ENCODE measurements at regions not wholly inside any gene's neighbourhood (a gene's known extent, or its start where the extent isn't known, plus 50 kb on each side); places are given as distances from the start of the nearest gene placed in this dataset.

- Histone ChIP-seq H3K9me3 (no peaks in the 10 kb centered on the region), H3K4me3 (no peak overlapping the region), H3K27ac (no peak overlapping the region), H3K36me3 (no peaks in the 10 kb centered on the region), H3K4me1 (no peaks in the 10 kb centered on the region), H3K27me3 (no peaks in the 10 kb centered on the region)
- TF ChIP-seq EP300 (IDR thresholded peaks at IDR 0.05; ENCODE audit: low read depth) (no peak), POLR2A (IDR thresholded peaks at IDR 0.05) (no peak)
- WGBS, 2 donors (ENCODE audit: low coverage in 1 of 2): 85 to 91% methylated on average over 4 of the region's 4 CpGs
- no peak for DNase-seq
- intact Hi-C loops (cut with DNase I; ENCODE audit: low total_unique reads): no loop called here
- in situ Hi-C loops (cut with MboI; ENCODE audit: low pct_ligation_motif_present in 1 of 4, low pct_unique_long_range_greater_than_20kb in 1 of 4, low sequenced_read_pairs in 3 of 4): no loop called here
These were observed 356.9 kb downstream of the DEPDC1B start for GRCh38 chr5:60343102-60343501.

DNA sequence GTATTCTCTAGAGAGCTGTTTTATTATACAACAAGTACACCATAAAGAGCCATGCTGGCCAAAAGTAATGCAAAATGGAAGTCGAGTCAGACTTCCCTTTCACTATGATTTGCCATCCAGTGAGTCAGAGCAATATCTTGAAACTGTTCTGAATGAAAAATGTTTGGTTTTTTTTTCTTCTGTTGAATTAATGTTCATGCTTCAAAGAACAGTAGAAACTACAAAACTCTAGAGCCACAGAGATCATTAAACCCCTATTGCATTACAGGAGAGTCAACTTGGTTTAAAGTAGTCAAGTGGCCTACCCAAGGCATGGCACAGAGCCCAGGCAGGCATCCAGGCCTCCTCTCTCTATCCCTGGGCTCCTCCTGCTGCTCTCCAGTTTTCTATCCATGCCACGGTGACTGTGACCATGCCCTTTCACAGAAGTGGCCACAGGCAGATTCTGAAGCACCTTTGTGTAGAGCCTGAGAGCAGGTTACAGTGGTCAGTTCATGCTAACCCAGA is 358.9 kb downstream of the DEPDC1B start:
- Histone ChIP-seq H3K4me1 (no peaks in the 10 kb centered on the region), H3K27me3 (no peaks in the 10 kb centered on the region), H3K4me3 (no peak overlapping the region), H3K36me3 (no peaks in the 10 kb centered on the region), H3K9me3 (no peaks in the 10 kb centered on the region), H3K27ac (no peak overlapping the region)
- WGBS, 2 donors (ENCODE audit: low coverage in 1 of 2): 64% methylated on average over 2 of the region's 2 CpGs; no CpG with 5 or more reads in 1 of the 2 donors
- TF ChIP-seq EP300 (IDR thresholded peaks at IDR 0.05; ENCODE audit: low read depth) (no peak), POLR2A (IDR thresholded peaks at IDR 0.05) (no peak), POLR2AphosphoS5 (IDR thresholded peaks at IDR 0.05) (no peak)
- TF ChIP-seq, protein P1, sequence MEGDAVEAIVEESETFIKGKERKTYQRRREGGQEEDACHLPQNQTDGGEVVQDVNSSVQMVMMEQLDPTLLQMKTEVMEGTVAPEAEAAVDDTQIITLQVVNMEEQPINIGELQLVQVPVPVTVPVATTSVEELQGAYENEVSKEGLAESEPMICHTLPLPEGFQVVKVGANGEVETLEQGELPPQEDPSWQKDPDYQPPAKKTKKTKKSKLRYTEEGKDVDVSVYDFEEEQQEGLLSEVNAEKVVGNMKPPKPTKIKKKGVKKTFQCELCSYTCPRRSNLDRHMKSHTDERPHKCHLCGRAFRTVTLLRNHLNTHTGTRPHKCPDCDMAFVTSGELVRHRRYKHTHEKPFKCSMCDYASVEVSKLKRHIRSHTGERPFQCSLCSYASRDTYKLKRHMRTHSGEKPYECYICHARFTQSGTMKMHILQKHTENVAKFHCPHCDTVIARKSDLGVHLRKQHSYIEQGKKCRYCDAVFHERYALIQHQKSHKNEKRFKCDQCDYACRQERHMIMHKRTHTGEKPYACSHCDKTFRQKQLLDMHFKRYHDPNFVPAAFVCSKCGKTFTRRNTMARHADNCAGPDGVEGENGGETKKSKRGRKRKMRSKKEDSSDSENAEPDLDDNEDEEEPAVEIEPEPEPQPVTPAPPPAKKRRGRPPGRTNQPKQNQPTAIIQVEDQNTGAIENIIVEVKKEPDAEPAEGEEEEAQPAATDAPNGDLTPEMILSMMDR (IDR thresholded peaks at IDR 0.05): no peak
- in situ Hi-C loops (cut with MboI; ENCODE audit: low pct_ligation_motif_present in 1 of 4, low pct_unique_long_range_greater_than_20kb in 1 of 4, low sequenced_read_pairs in 3 of 4): no loop called here
- no peak for DNase-seq
- intact Hi-C loops (cut with DNase I; ENCODE audit: low total_unique reads): no loop called here

DNA sequence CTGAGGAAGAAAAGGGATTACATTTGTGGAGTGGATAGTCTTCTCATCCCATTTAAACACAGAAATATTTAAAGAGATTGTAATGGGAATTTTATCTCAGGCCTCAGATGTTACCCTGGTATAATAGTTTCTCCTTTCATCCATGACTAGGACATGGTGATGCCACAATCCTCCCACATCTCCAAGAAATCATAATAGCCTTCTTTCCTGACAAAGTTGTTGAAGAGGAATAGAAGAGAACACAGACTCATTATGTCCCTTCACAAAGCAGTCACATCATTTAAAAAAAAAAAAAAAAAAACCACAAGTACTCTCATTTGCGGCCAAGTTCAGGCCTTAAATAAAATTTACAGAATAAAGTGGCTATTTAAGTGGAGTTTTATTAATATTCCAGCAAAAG is 359.6 kb downstream of the DEPDC1B start:
- intact Hi-C loops (cut with DNase I; ENCODE audit: low total_unique reads): no loop called here
- Histone ChIP-seq H3K9me3 (no peaks in the 10 kb centered on the region), H3K4me1 (no peaks in the 10 kb centered on the region), H3K27ac (peak overlapping the region in 1 of 4 donors; percentile 39), H3K4me3 (no peak overlapping the region), H3K36me3 (no peaks in the 10 kb centered on the region), H3K27me3 (no peaks in the 10 kb centered on the region)
- no peak for DNase-seq
- WGBS, 2 donors (ENCODE audit: low coverage in 1 of 2): 75 to 91% methylated on average over 1 of the region's 1 CpG
- in situ Hi-C loops (cut with MboI; ENCODE audit: low pct_ligation_motif_present in 1 of 4, low pct_unique_long_range_greater_than_20kb in 1 of 4, low sequenced_read_pairs in 3 of 4): no loop called here
- TF ChIP-seq EP300 (IDR thresholded peaks at IDR 0.05; ENCODE audit: low read depth): no peak
- TF ChIP-seq, protein P1 (IDR thresholded peaks at IDR 0.05): no peak
- TF ChIP-seq POLR2A (IDR thresholded peaks at IDR 0.05): no peak
- no peak for TF ChIP-seq POLR2AphosphoS5 (IDR thresholded peaks at IDR 0.05)

- Histone ChIP-seq H3K4me3 (no peak overlapping the region), H3K4me1 (peaks cover 0 to 4% (median 0%) of the 10 kb centered on the region in 4 donors), H3K27me3 (no peaks in the 10 kb centered on the region), H3K36me3 (no peaks in the 10 kb centered on the region), H3K27ac (peak overlapping the region in 1 of 4 donors; percentile 39), H3K9me3 (no peaks in the 10 kb centered on the region)
- intact Hi-C loops (cut with DNase I; ENCODE audit: low total_unique reads): no loop called here
- in situ Hi-C loops (cut with MboI; ENCODE audit: low pct_ligation_motif_present in 1 of 4, low pct_unique_long_range_greater_than_20kb in 1 of 4, low sequenced_read_pairs in 3 of 4): no loop called here
- TF ChIP-seq, protein P1 (IDR thresholded peaks at IDR 0.05): no peak
- TF ChIP-seq POLR2A (IDR thresholded peaks at IDR 0.05) (no peak), POLR2AphosphoS5 (IDR thresholded peaks at IDR 0.05) (no peak), EP300 (IDR thresholded peaks at IDR 0.05; ENCODE audit: low read depth) (no peak)
- no peak for DNase-seq
- 86 to 87% methylated on average over 3 to 12 of the region's 12 CpGs for WGBS, 2 donors (ENCODE audit: low coverage in 1 of 2)
These were observed 360.2 kb downstream of the DEPDC1B start for GRCh38 chr5:60339691-60340201.

DNA sequence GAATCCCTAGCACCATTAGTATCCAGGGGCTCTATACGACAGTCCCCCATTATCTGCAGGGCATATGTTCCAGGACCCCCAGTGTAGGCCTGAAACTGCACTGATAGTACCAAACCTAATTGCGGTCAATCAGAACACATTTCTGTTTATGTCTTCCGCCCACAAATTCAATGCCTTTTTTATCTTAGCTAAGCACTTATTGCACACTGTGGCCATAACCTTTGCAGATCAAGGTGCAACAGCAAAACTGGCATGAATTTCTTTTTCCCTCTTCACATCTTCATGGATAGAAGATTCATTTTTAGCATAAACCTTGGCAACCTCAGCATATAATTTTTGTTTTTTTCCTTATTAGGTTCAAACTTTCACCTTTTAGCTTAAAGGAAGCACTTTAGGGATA is 361.1 kb downstream of the DEPDC1B start:
- in situ Hi-C loops (cut with MboI; ENCODE audit: low pct_ligation_motif_present in 1 of 4, low pct_unique_long_range_greater_than_20kb in 1 of 4, low sequenced_read_pairs in 3 of 4) (no loop called here), intact Hi-C loops (cut with DNase I; ENCODE audit: low total_unique reads) (no loop called here)
- no peak for TF ChIP-seq POLR2A (IDR thresholded peaks at IDR 0.05)
- TF ChIP-seq EP300 (IDR thresholded peaks at IDR 0.05; ENCODE audit: low read depth): no peak
- no peak for TF ChIP-seq POLR2AphosphoS5 (IDR thresholded peaks at IDR 0.05)
- TF ChIP-seq, protein P1 (IDR thresholded peaks at IDR 0.05): no peak
- H3K36me3 ChIP-seq: no peaks in the 10 kb centered on the region
- no peaks in the 10 kb centered on the region for H3K27me3 ChIP-seq
- WGBS, 2 donors (ENCODE audit: low coverage in 1 of 2): 89 to 93% methylated on average over 3 of the region's 3 CpGs
- H3K27ac ChIP-seq: peak overlapping the region in 1 of 4 donors; percentile 39
- H3K4me1 ChIP-seq: peaks cover 0 to 4% (median 0%) of the 10 kb centered on the region in 4 donors
- H3K4me3 ChIP-seq: no peak overlapping the region
- no peaks in the 10 kb centered on the region for H3K9me3 ChIP-seq
- DNase-seq: no peak

Data from transverse colon (tissue), 4 donors.